ENCODE measurements at regions not wholly inside any gene's neighbourhood (a gene's known extent, or its start where the extent isn't known, plus 50 kb on each side); places are given as distances from the start of the nearest gene placed in this dataset.

- TF ChIP-seq CTCF (IDR thresholded peaks at IDR 0.05; ENCODE audit: poor library complexity) (no peak), EZH2 (IDR thresholded peaks at IDR 0.05; ENCODE audit: borderline replicate concordance) (no peak), EZH2phosphoT487 (IDR thresholded peaks at IDR 0.05; ENCODE audit: low read depth, severe bottlenecking, unreplicated experiment) (no peak)
Measured at GRCh38 chr5:57839025-57839424, 356.4 kb upstream of the ACTBL2 start.

Measured in hepatocyte (in vitro differentiated cells).